ENCODE measurements at regions not wholly inside any gene's neighbourhood (a gene's known extent, or its start where the extent isn't known, plus 50 kb on each side); places are given as distances from the start of the nearest gene placed in this dataset.

DNA sequence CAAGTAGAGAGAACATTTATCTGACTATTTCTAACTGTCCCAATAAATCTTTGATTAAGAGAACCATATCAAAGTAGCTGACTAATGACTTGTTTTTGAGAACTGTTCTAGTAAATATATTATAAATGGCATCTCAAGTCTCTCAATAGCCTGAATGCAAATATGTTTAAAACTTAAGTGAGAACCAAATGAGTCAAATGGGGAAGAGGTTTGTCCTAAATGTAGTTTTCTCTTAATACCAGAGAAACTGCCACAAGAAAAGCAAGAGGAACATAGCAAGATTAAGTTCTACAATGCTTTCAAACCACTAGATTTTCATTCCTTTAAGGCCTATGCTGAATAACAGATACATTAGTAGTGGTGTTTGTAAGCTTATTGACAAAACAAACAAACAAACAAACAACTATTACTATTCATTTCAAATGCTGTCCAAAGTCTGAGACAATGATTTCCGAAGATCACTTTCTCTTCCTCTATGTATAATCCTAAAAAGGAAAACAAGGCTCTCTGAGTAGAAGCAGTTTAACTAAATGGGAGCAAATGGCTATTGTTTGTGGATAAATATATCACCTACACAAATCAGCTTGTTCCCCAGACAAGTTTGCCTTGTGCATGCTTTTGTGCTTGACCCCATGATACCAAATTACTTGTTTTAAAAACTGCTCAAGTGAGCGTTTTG lies 408.4 kb upstream of the EMCN start:
- H3K4me2 ChIP-seq (ENCODE audit: low read length): no peak overlapping the region
- H4K20me1 ChIP-seq (ENCODE audit: low read length): no peaks in the 10 kb centered on the region
- H2AFZ ChIP-seq (ENCODE audit: low read length): no peak overlapping the region
- no peak overlapping the region for H3K9ac ChIP-seq (ENCODE audit: low read length)
- no peaks in the 10 kb centered on the region for H3K4me1 ChIP-seq (ENCODE audit: insufficient read depth, low read length)
- H3K27ac ChIP-seq (ENCODE audit: low read length): no peak overlapping the region
- ATAC-seq (no peak), DNase-seq (no peak)
- no peaks in the 10 kb centered on the region for H3F3A ChIP-seq (ENCODE audit: low read length, unreplicated experiment)
- H3K79me2 ChIP-seq (ENCODE audit: low read length): no peaks in the 10 kb centered on the region
- no peak overlapping the region for H3K4me3 ChIP-seq (ENCODE audit: low read length)
- ChIA-PET CTCF (no interaction called here), POLR2A (ENCODE audit: unreplicated experiment) (no interaction called here)
- no peak for TF ChIP-seq EZH2 (IDR thresholded peaks at IDR 0.05; ENCODE audit: low read length, unreplicated experiment)
- no peak for TF ChIP-seq EZH2phosphoT487 (IDR thresholded peaks at IDR 0.05; ENCODE audit: borderline replicate concordance, low read length)
- TF ChIP-seq, protein P1, sequence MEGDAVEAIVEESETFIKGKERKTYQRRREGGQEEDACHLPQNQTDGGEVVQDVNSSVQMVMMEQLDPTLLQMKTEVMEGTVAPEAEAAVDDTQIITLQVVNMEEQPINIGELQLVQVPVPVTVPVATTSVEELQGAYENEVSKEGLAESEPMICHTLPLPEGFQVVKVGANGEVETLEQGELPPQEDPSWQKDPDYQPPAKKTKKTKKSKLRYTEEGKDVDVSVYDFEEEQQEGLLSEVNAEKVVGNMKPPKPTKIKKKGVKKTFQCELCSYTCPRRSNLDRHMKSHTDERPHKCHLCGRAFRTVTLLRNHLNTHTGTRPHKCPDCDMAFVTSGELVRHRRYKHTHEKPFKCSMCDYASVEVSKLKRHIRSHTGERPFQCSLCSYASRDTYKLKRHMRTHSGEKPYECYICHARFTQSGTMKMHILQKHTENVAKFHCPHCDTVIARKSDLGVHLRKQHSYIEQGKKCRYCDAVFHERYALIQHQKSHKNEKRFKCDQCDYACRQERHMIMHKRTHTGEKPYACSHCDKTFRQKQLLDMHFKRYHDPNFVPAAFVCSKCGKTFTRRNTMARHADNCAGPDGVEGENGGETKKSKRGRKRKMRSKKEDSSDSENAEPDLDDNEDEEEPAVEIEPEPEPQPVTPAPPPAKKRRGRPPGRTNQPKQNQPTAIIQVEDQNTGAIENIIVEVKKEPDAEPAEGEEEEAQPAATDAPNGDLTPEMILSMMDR (conservative IDR thresholded peaks at IDR 0.05; ENCODE audit: low read depth, low read length): no peak
- intact Hi-C loops (cut with micrococcal nuclease): no loop called here
- H3K27me3 ChIP-seq (ENCODE audit: low read length): no peaks in the 10 kb centered on the region
- H3K36me3 ChIP-seq (ENCODE audit: low read depth, low read length): no peaks in the 10 kb centered on the region
- H3K9me2 ChIP-seq (replicated peaks; ENCODE audit: low read length): no peaks in the 10 kb centered on the region
- no peaks in the 10 kb centered on the region for H3K9me3 ChIP-seq (ENCODE audit: low read length)
- no TSS peak for BruUV-seq (replicated peaks)

DNA sequence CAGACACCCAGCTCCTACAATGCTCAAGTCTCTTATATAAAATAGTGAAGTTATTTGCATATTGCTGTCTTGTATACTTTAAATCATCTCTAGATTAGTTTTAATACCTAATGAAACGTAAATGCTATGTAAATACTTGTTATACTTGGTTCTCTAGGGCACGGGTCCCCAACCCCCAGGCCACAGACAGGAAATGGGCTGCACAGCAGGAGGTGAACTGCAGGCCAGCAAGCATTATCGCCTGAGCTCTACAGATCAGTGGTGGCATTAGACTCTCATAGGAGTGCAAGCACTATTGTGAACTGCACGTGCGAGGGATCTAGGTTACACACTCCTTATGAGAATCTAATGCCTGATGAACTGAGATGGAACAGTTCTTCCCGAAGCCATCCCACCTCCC lies 395.9 kb upstream of the EMCN start:
- DNase-seq (no peak), ATAC-seq (no peak)
- Histone ChIP-seq H3F3A (ENCODE audit: low read length, unreplicated experiment) (no peaks in the 10 kb centered on the region), H2AFZ (ENCODE audit: low read length) (no peak overlapping the region), H3K27ac (ENCODE audit: low read length) (no peak overlapping the region), H3K4me2 (ENCODE audit: low read length) (no peak overlapping the region), H3K9me3 (ENCODE audit: low read length) (no peaks in the 10 kb centered on the region), H3K9me2 (replicated peaks; ENCODE audit: low read length) (no peaks in the 10 kb centered on the region), H3K79me2 (ENCODE audit: low read length) (no peaks in the 10 kb centered on the region), H3K27me3 (ENCODE audit: low read length) (no peaks in the 10 kb centered on the region), H3K9ac (ENCODE audit: low read length) (no peak overlapping the region), H3K36me3 (ENCODE audit: low read depth, low read length) (no peaks in the 10 kb centered on the region), H4K20me1 (ENCODE audit: low read length) (no peaks in the 10 kb centered on the region), H3K4me1 (ENCODE audit: insufficient read depth, low read length) (no peaks in the 10 kb centered on the region), H3K4me3 (ENCODE audit: low read length) (no peak overlapping the region)
- CTCF ChIA-PET: interaction anchor here (0.5 kb wide), 1 partner anchor 690 kb away, joined by 3 read pairs; no protein-coding TSS in a partner anchor
- TF ChIP-seq EZH2phosphoT487 (IDR thresholded peaks at IDR 0.05; ENCODE audit: borderline replicate concordance, low read length) (no peak), EZH2 (IDR thresholded peaks at IDR 0.05; ENCODE audit: low read length, unreplicated experiment) (no peak)
- TF ChIP-seq, protein P1 (conservative IDR thresholded peaks at IDR 0.05; ENCODE audit: low read depth, low read length): no peak
- intact Hi-C loops (cut with micrococcal nuclease): no loop called here
- no TSS peak for BruUV-seq (replicated peaks)
- POLR2A ChIA-PET (ENCODE audit: unreplicated experiment): interaction anchor here (0.6 kb wide), 1 partner anchor 1361 kb away, joined by 4 read pairs; no protein-coding TSS in a partner anchor

DNA sequence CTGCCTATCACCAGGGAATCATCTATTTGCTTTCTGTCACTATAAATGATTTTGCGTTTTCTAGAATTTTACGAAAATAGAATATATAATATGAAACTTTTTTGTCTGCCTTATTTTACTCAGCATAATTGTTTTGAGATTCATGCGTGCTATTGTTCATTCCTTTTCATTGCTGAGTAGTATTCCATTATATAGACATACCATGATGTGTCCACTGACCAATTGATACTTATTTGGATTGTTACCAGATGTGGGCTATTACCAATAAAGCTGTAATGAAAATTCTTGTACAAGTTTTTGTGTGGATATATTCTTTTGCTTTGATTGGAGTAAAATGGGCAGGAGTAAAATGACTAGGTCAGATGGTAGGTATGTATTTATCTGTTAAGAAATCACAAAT lies 390.7 kb upstream of the EMCN start:
- H3K9ac ChIP-seq (ENCODE audit: low read length): no peak overlapping the region
- no peak for DNase-seq
- H4K20me1 ChIP-seq (ENCODE audit: low read length): no peaks in the 10 kb centered on the region
- H3K4me1 ChIP-seq (ENCODE audit: insufficient read depth, low read length): peaks cover 5% of the 10 kb centered on the region; the same call in 1 of the 2 replicates
- ATAC-seq: no peak
- no TSS peak for BruUV-seq (replicated peaks)
- H3K9me3 ChIP-seq (ENCODE audit: low read length): no peaks in the 10 kb centered on the region
- H3K79me2 ChIP-seq (ENCODE audit: low read length): no peaks in the 10 kb centered on the region
- TF ChIP-seq EZH2phosphoT487 (IDR thresholded peaks at IDR 0.05; ENCODE audit: borderline replicate concordance, low read length) (no peak), EZH2 (IDR thresholded peaks at IDR 0.05; ENCODE audit: low read length, unreplicated experiment) (no peak)
- TF ChIP-seq, protein P1 (conservative IDR thresholded peaks at IDR 0.05; ENCODE audit: low read depth, low read length): no peak
- no peak overlapping the region for H3K4me2 ChIP-seq (ENCODE audit: low read length)
- POLR2A ChIA-PET (ENCODE audit: unreplicated experiment): no interaction called here
- no peaks in the 10 kb centered on the region for H3F3A ChIP-seq (ENCODE audit: low read length, unreplicated experiment)
- CTCF ChIA-PET: no interaction called here
- H3K27me3 ChIP-seq (ENCODE audit: low read length): no peaks in the 10 kb centered on the region
- H3K4me3 ChIP-seq (ENCODE audit: low read length): no peak overlapping the region
- no peaks in the 10 kb centered on the region for H3K9me2 ChIP-seq (replicated peaks; ENCODE audit: low read length)
- no peaks in the 10 kb centered on the region for H3K36me3 ChIP-seq (ENCODE audit: low read depth, low read length)
- H3K27ac ChIP-seq (ENCODE audit: low read length): no peak overlapping the region
- intact Hi-C loops (cut with micrococcal nuclease): loop anchor here (10.0 kb wide), 1 partner anchor 256 kb away; no protein-coding TSS in a partner anchor
- H2AFZ ChIP-seq (ENCODE audit: low read length): no peak overlapping the region
